NB4 (cell line): ENCODE measurements at regions not wholly inside any gene's neighbourhood (a gene's known extent, or its start where the extent isn't known, plus 50 kb on each side); places are given as distances from the start of the nearest gene placed in this dataset.
A peak's percentile ranks its signal among the peaks of the same experiment; 100 is the strongest.

Source experiments
- DNase-seq: peaks from one replicate; pipeline ENCODE4 v3.0.0; 2010; ENCODE audit warnings: low read depth
- H3K4me3 ChIP-seq: one replicate; pipeline ENCODE4 v1.5.1; 2011; ENCODE audit warnings: mild to moderate bottlenecking, low read depth, low read length, moderate library complexity
- CTCF ChIP-seq: IDR thresholded peaks from one replicate; pipeline ENCODE4 v1.5.1; 2012; ENCODE audit warnings: low read depth, low read length
- MAX ChIP-seq: IDR thresholded peaks from 2 replicates; pipeline ENCODE4 v1.6.1; 2011; ENCODE audit warnings: low read depth, low read length
- MYC ChIP-seq: IDR thresholded peaks from 2 replicates; pipeline ENCODE4 v1.6.1; 2011; ENCODE audit warnings: low read depth, low read length
- POLR2A ChIP-seq: IDR thresholded peaks from 2 replicates; pipeline ENCODE4 v1.6.1; 2011; ENCODE audit warnings: mild to moderate bottlenecking; ENCODE audit not compliant: insufficient read length; ENCODE audit errors: extremely low read depth

- H3K4me3 ChIP-seq, result no peak overlapping the region
- no peak for TF ChIP-seq MYC
- no peak for TF ChIP-seq CTCF
- TF ChIP-seq MAX, result no peak
- no peak for TF ChIP-seq POLR2A
- no peak for DNase-seq
Observed at GRCh38 chrX:69388526-69388925, 115.6 kb upstream of the NALF2 start.

- no peak overlapping the region for H3K4me3 ChIP-seq
- peak; percentile 57 for DNase-seq
- TF ChIP-seq CTCF (peak; percentile 53), MAX (no peak), POLR2A (no peak)
Observed at GRCh38 chrX:69387567-69388487, 116.3 kb upstream of the NALF2 start.

- TF ChIP-seq MYC (no peak), POLR2A (no peak), MAX (no peak), CTCF (no peak)
- H3K4me3 ChIP-seq, result no peak overlapping the region
- DNase-seq, result no peak
Observed at GRCh38 chrX:69386681-69387080, 117.4 kb upstream of the NALF2 start.

GRCh38 chrX:69379412-69379811, 124.7 kb upstream of the NALF2 start:
- no peak overlapping the region for H3K4me3 ChIP-seq
- no peak for DNase-seq
- no peak for TF ChIP-seq POLR2A
- TF ChIP-seq MYC, result no peak
- no peak for TF ChIP-seq MAX
- TF ChIP-seq CTCF, result no peak

GRCh38 chrX:69374569-69374968, 129.6 kb upstream of the NALF2 start:
- TF ChIP-seq CTCF, result no peak
- no peak for TF ChIP-seq MYC
- no peak for TF ChIP-seq MAX
- no peak for TF ChIP-seq POLR2A
- DNase-seq, result no peak
- no peak overlapping the region for H3K4me3 ChIP-seq

- TF ChIP-seq MAX, result no peak
- H3K4me3 ChIP-seq, result no peak overlapping the region
- DNase-seq, result no peak
Observed at GRCh38 chrX:69372435-69372834, 131.7 kb upstream of the NALF2 start.
